Central memory CD8-positive, alpha-beta T cell (primary cell): ENCODE measurements at regions not wholly inside any gene's neighbourhood (a gene's known extent, or its start where the extent isn't known, plus 50 kb on each side); places are given as distances from the start of the nearest gene placed in this dataset.
"Not testable (repeated sequence)": the region's sequence is repeated elsewhere in the genome, so short reads cannot be mapped to it uniquely, and the experiment has no call there.

Experiments used
- ATAC-seq: fragments of 150-1000 bp; cut with Tn5 transposase; replicated peaks from 2 replicates; pipeline ENCODE4 v1.10.0; 2022; ENCODE audit warnings: mild to moderate bottlenecking, moderate FRiP score, moderate number of reproducible peaks; ENCODE audit not compliant: poor library complexity, severe bottlenecking; ENCODE audit errors: extremely low read depth
- DNase-seq, 2 donors: peaks; one replicate each; pipeline ENCODE4 v3.0.0; 2021; ENCODE audit warnings: low spot score in 2 of 2
- H3K27ac Mint-ChIP-seq: one replicate; pipeline ENCODE4 v1.8.0; 2022; ENCODE audit warnings: low read depth, mild to moderate bottlenecking, moderate library complexity, mixed read lengths
- H3K27me3 Mint-ChIP-seq: one replicate; pipeline ENCODE4 v1.8.0; 2022; ENCODE audit warnings: mixed read lengths
- H3K36me3 Mint-ChIP-seq: one replicate; pipeline ENCODE4 v1.8.0; 2022; ENCODE audit warnings: mild to moderate bottlenecking, moderate library complexity, mixed read lengths; ENCODE audit not compliant: insufficient read depth
- H3K4me1 Mint-ChIP-seq: one replicate; pipeline ENCODE4 v1.8.0; 2022; ENCODE audit warnings: mixed read lengths
- H3K4me3 Mint-ChIP-seq: one replicate; pipeline ENCODE4 v1.8.0; 2022; ENCODE audit warnings: mild to moderate bottlenecking, moderate library complexity, mixed read lengths
- H3K9me3 Mint-ChIP-seq: one replicate; pipeline ENCODE4 v1.8.0; 2022; ENCODE audit warnings: mixed read lengths

GRCh38 chr4:177191586-177191985 lies 118.1 kb upstream of the NEIL3 start:
- no peaks in the 10 kb centered on the region for H3K4me1 Mint-ChIP-seq
- no peak overlapping the region for H3K4me3 Mint-ChIP-seq
- no peaks in the 10 kb centered on the region for H3K9me3 Mint-ChIP-seq
- ATAC-seq (no peak), DNase-seq (no peak)
- no peak overlapping the region for H3K27ac Mint-ChIP-seq
- peaks cover 1% of the 10 kb centered on the region for H3K36me3 Mint-ChIP-seq
- H3K27me3 Mint-ChIP-seq = peaks cover 13% of the 10 kb centered on the region

- DNase-seq (no peak), ATAC-seq (no peak)
- peaks cover 13% of the 10 kb centered on the region for H3K27me3 Mint-ChIP-seq
- no peaks in the 10 kb centered on the region for H3K9me3 Mint-ChIP-seq
- no peaks in the 10 kb centered on the region for H3K4me1 Mint-ChIP-seq
- no peak overlapping the region for H3K27ac Mint-ChIP-seq
- no peak overlapping the region for H3K4me3 Mint-ChIP-seq
- peaks cover 1% of the 10 kb centered on the region for H3K36me3 Mint-ChIP-seq
These were observed 117.7 kb upstream of the NEIL3 start for GRCh38 chr4:177191991-177192390.

GRCh38 chr4:177193024-177193715 lies 116.5 kb upstream of the NEIL3 start:
- H3K27ac Mint-ChIP-seq, ATAC-seq, H3K4me1 Mint-ChIP-seq, DNase-seq, H3K36me3 Mint-ChIP-seq, H3K9me3 Mint-ChIP-seq, H3K4me3 Mint-ChIP-seq: not testable (repeated sequence)
- H3K27me3 Mint-ChIP-seq = peaks cover 13% of the 10 kb centered on the region

- Mint-ChIP-seq H3K9me3 (no peaks in the 10 kb centered on the region), H3K27me3 (peaks cover 16% of the 10 kb centered on the region), H3K4me1 (no peaks in the 10 kb centered on the region), H3K4me3 (no peak overlapping the region), H3K27ac (no peak overlapping the region), H3K36me3 (peaks cover 1% of the 10 kb centered on the region)
- no peak for ATAC-seq
- no peak for DNase-seq
These were observed 114.8 kb upstream of the NEIL3 start for GRCh38 chr4:177194906-177195305.

GRCh38 chr4:177196615-177197014 lies 113.1 kb upstream of the NEIL3 start:
- Mint-ChIP-seq H3K4me1 (no peaks in the 10 kb centered on the region), H3K27ac (no peak overlapping the region), H3K27me3 (peaks cover 17% of the 10 kb centered on the region), H3K9me3 (no peaks in the 10 kb centered on the region), H3K36me3 (peaks cover 1% of the 10 kb centered on the region), H3K4me3 (no peak overlapping the region)
- DNase-seq (no peak), ATAC-seq (no peak)

GRCh38 chr4:177201614-177202013 lies 108.1 kb upstream of the NEIL3 start:
- ATAC-seq = no peak
- no peak overlapping the region for H3K27ac Mint-ChIP-seq
- peaks cover 23% of the 10 kb centered on the region for H3K27me3 Mint-ChIP-seq
- H3K4me3 Mint-ChIP-seq = no peak overlapping the region
- H3K9me3 Mint-ChIP-seq = no peaks in the 10 kb centered on the region
- H3K36me3 Mint-ChIP-seq = no peaks in the 10 kb centered on the region
- DNase-seq = no peak
- H3K4me1 Mint-ChIP-seq = no peaks in the 10 kb centered on the region

GRCh38 chr4:177204126-177204525 lies 105.5 kb upstream of the NEIL3 start:
- Mint-ChIP-seq H3K4me3 (no peak overlapping the region), H3K9me3 (no peaks in the 10 kb centered on the region), H3K36me3 (no peaks in the 10 kb centered on the region), H3K4me1 (no peaks in the 10 kb centered on the region), H3K27me3 (peaks cover 30% of the 10 kb centered on the region), H3K27ac (no peak overlapping the region)
- ATAC-seq = no peak
- DNase-seq = no peak

- Mint-ChIP-seq H3K36me3 (no peaks in the 10 kb centered on the region), H3K4me1 (no peaks in the 10 kb centered on the region), H3K4me3 (no peak overlapping the region), H3K27ac (no peak overlapping the region), H3K9me3 (no peaks in the 10 kb centered on the region), H3K27me3 (peaks cover 38% of the 10 kb centered on the region)
- DNase-seq (no peak), ATAC-seq (no peak)
These were observed 94.7 kb upstream of the NEIL3 start for GRCh38 chr4:177214935-177215334.

- Mint-ChIP-seq H3K27ac (no peak overlapping the region), H3K9me3 (no peaks in the 10 kb centered on the region), H3K4me3 (no peak overlapping the region), H3K4me1 (no peaks in the 10 kb centered on the region), H3K27me3 (peaks cover 10% of the 10 kb centered on the region), H3K36me3 (no peaks in the 10 kb centered on the region)
- ATAC-seq (no peak), DNase-seq (no peak)
These were observed 89.3 kb upstream of the NEIL3 start for GRCh38 chr4:177220376-177220775.

- peaks cover 4% of the 10 kb centered on the region for H3K27me3 Mint-ChIP-seq
These were observed 86.9 kb upstream of the NEIL3 start for GRCh38 chr4:177222781-177223180.

GRCh38 chr4:177225605-177226004 lies 84.1 kb upstream of the NEIL3 start:
- H3K36me3 Mint-ChIP-seq = no peaks in the 10 kb centered on the region
- H3K4me3 Mint-ChIP-seq = no peak overlapping the region
- no peaks in the 10 kb centered on the region for H3K9me3 Mint-ChIP-seq
- H3K4me1 Mint-ChIP-seq = peaks cover 5% of the 10 kb centered on the region
- H3K27me3 Mint-ChIP-seq = no peaks in the 10 kb centered on the region
- DNase-seq (no peak), ATAC-seq (no peak)
- no peak overlapping the region for H3K27ac Mint-ChIP-seq

More at GRCh38 chr4:177222781-177223180, 86.9 kb upstream of the NEIL3 start:
- ATAC-seq (no peak), DNase-seq (no peak)
- H3K4me3 Mint-ChIP-seq = no peak overlapping the region
- H3K9me3 Mint-ChIP-seq = no peaks in the 10 kb centered on the region
- no peaks in the 10 kb centered on the region for H3K4me1 Mint-ChIP-seq
- no peak overlapping the region for H3K27ac Mint-ChIP-seq
- no peaks in the 10 kb centered on the region for H3K36me3 Mint-ChIP-seq

- H3K4me3 Mint-ChIP-seq = no peak overlapping the region
- no peaks in the 10 kb centered on the region for H3K27me3 Mint-ChIP-seq
- peaks cover 5% of the 10 kb centered on the region for H3K4me1 Mint-ChIP-seq
- no peak overlapping the region for H3K27ac Mint-ChIP-seq
- H3K9me3 Mint-ChIP-seq = no peaks in the 10 kb centered on the region
- DNase-seq (no peak), ATAC-seq (no peak)
- H3K36me3 Mint-ChIP-seq = no peaks in the 10 kb centered on the region
These were observed 82.0 kb upstream of the NEIL3 start for GRCh38 chr4:177227636-177228035.

GRCh38 chr4:177228599-177228998 lies 81.1 kb upstream of the NEIL3 start:
- Mint-ChIP-seq H3K36me3 (no peaks in the 10 kb centered on the region), H3K9me3 (no peaks in the 10 kb centered on the region), H3K27ac (no peak overlapping the region), H3K27me3 (no peaks in the 10 kb centered on the region), H3K4me1 (peaks cover 5% of the 10 kb centered on the region), H3K4me3 (peak overlapping the region; percentile 49)
- ATAC-seq (no peak), DNase-seq (no peak)
